ENCODE measurements at regions not wholly inside any gene's neighbourhood (a gene's known extent, or its start where the extent isn't known, plus 50 kb on each side); places are given as distances from the start of the nearest gene placed in this dataset.
"Not testable (repeated sequence)": the region's sequence is repeated elsewhere in the genome, so short reads cannot be mapped to it uniquely, and the experiment has no call there.

DNA sequence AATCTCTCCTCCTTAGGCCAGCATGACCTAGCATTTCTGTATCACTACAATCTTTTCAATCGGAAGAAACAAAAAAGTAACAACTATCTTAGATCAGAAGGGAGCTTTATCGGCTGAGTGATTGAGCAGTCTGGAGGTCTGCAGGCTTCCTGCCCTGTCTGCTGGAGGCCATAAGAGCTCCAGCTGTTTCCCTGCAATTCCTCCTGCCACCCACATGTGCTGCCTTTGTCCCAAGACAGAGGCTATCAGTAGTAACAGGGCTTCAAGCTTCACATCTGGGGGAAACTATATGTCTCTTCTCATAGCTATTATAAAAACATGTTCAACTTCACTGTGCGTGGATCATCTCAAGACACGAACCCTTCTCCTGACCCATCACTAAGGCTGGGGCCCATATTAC is 70.1 kb upstream of the VWC2 start:
- DNase-seq, result no peak

- DNase-seq, result no peak
Measured at GRCh38 chr7:49703881-49704280, 69.6 kb upstream of the VWC2 start.

DNA sequence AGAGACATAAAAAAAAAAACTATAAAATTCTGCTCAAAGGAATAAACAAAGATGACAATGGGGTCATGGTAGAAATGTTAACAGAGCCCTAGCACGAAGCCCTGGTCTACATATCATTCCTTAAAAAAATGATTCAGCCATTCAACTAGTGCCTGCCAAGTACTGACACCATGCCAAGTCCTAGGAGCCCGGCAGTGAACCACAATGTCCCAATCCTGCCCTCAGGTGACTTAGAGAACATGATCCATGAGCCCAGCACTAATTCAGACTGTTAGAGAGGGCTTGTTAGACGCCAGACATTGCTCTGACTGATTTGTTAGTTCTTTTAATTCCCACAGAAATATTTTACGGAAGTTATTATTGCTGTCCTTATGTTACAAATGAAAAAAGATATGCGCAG is 67.3 kb upstream of the VWC2 start:
- DNase-seq, result no peak

GRCh38 chr7:49707891-49708290 is 65.5 kb upstream of the VWC2 start:
- DNase-seq, result no peak

GRCh38 chr7:49708590-49708989 is 64.8 kb upstream of the VWC2 start:
- no peak for DNase-seq

- DNase-seq, result not testable (repeated sequence)
Measured at GRCh38 chr7:49711072-49711723, 62.2 kb upstream of the VWC2 start.

GRCh38 chr7:49714182-49714581 is 59.3 kb upstream of the VWC2 start:
- no peak for DNase-seq

GRCh38 chr7:49715486-49715885 is 58.0 kb upstream of the VWC2 start:
- no peak for DNase-seq

DNA sequence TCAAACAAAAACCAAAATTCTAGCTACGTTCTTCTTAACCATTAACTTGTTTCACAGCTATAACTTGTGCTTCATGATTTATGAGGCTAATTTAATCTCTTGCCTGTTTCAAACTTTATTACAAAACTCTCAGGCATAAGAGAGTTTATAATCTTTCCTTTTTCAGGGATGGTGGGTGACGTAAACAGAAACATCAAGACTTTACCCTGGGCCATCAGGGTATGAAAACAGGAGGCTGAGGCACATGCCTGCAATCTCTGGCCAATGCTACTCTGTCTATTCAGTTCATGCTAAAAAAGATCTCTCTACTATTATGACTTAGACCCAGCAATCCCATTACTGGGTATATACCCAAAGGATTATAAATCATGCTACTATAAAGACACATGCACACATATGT is 55.9 kb upstream of the VWC2 start:
- DNase-seq, result no peak

DNA sequence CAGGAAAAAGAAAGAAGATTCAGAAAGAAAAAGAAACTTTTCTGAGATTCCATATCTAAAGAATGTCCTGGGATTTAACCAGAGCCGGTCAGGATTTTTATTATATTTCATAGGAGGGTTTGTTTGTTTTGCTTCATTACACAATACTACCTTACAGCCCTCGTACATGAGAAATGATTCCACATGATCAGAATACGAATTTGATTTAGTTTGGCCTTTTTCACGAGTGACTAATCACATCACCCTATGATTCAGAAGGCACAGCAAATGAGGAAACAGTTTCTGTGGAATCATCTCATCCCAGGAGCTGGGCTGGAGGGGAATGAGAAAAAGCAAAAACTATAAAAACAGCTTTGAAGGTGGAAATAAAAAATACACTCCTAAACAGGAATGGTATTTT is 54.7 kb upstream of the VWC2 start:
- no peak for DNase-seq

DNA sequence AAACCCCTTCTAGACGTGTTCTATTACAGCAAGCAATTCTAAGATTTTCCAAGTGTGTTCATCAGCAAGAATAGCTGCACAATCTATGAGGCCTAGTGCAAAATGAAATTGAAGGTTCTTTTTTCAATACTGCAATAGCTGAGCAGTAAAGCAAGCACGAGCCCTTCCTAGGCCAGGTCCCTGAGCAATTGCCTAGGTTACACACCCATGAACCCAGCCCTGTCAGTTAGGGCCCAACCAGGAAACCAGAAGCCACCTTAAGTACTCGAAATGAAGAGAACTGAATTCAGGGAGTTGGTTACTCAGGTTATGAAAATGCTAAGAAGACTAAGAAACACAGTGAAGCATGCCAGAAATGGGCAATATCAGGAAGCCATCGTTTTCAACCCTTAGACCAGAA is 52.0 kb upstream of the VWC2 start:
- DNase-seq, result no peak
